ENCODE measurements at regions not wholly inside any gene's neighbourhood (a gene's known extent, or its start where the extent isn't known, plus 50 kb on each side); places are given as distances from the start of the nearest gene placed in this dataset.

DNA sequence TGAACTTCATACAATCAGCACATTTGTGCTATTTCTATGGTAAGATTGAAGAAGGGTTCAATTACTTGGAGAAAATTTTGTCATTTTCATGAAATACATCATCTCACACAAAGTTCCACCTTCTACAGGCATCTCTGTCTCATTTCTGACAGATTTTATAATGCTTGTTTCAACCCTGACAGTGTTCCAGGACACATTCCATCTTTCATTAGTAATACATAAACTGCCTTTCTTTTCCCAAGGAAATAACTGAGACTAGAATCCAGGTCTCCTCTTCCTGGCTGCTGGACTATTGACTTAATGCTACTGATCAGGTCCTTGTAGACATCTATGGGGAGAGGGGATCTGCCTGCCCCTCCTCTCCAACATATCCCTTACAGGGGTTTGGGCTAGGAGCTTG, 70.1 kb upstream of the PLPP4 start:
- no peak for DNase-seq

DNA sequence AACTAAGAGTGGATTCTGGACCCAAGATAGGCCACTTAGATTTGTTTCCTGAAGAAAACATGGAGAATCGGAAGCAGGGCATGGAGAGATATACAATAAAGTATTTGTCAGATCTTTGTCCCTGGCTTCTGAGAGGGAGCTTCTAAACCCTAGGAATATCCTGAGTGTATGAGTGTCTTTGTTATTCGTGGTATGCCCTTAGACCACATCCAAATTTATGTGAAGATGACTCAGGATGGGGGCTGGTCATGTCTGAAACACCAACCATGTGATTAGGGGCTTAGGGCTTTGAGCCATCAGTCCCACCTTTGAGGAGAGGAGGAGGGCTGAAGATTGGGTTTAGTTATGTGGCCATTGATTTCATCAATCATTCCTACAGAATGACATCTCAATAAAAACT, 69.7 kb upstream of the PLPP4 start:
- no peak for DNase-seq

DNA sequence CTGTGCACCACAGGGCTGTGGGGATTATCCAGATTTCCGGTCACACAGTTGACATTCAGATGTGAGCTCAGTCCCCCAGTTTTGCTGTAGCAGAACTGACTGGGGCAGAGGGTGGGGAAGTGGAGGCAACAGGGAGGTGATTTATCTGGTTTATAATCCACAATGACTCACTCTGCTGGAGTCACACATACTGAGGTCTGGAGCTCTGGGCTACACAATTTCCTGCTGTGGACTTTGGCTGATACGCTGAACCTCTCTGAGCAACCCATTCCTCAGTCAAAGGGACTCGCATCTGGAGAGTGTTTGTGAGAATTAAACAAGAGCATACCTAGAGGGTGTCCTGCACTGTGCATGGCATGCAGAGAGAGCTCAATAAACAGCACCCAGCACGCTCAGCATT, 64.8 kb upstream of the PLPP4 start:
- DNase-seq: no peak

DNA sequence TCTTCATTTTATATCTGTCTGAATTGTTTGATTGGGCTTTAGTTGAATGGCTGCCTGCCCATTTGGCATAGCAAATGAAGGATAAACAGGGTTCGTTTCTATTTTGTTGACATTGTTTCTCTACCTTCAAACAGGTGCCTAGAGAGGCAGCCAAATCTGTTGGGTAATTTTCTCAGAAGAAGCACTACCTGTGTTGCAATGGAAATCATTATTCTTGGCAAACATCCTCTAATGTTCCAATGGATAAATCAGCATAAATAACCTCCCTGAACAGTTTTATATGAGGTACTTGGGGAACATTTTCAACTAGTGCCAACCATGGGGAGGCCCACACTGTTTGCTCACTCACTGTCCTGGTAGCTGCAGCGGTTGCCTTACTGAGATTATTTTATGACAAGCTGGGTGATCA, 64.4 kb upstream of the PLPP4 start:
- peak; percentile 40 for DNase-seq

DNA sequence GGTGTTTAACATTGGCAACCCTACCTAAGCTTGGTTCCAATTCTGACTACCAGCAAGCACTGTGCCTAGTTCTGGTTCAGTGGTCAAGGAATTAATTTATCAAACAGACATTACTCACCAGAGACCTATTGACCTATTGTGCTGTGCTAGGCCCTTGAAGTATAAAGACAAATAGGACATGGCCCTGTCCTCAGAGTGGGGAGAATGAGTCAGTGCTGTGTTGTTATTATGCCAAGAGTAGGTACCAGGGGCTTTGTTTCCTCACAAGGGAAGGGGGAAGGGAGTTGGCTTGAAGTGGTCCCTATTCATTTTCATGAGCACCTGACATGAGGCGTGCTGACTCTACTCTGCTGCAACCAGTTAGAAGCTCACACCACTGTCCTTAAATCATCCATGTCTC, 62.6 kb upstream of the PLPP4 start:
- DNase-seq: no peak

DNA sequence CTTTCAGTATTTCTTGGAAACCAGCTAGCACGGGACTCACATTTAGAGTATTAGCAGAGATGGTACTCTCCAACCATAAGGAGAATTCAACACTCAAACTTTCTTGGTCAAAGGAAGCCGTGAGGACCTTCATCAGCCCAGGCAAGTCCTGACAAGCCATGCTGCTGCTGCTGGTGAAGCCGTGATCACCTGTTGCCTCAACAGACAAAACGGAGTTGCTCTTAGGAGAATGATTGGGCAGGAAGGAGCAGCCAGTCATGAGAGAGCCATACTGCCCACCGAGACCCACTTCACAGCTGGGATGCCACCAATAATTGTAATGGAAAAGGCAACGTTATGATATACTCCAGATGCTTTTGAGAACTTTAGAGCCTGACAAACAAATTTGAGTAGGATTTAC, 60.8 kb upstream of the PLPP4 start:
- no peak for DNase-seq

DNA sequence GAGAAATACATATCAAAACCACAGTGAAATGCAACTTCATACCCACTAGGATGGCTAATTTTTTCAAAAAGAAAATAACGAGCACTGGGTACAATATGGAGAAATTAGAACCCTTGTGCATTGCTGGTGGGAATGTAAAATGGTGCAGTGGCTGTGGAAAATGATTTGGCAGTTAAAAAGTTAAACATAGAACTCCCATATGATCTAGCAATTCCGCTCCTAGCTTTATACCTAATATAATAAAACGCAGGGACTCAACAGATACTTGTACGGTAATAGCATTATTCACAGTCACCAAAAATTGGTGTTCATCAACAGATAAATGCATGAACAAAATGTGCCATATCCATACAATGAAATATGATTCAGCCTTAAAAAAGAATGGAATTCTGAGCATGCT, 58.8 kb upstream of the PLPP4 start:
- DNase-seq: no peak

DNA sequence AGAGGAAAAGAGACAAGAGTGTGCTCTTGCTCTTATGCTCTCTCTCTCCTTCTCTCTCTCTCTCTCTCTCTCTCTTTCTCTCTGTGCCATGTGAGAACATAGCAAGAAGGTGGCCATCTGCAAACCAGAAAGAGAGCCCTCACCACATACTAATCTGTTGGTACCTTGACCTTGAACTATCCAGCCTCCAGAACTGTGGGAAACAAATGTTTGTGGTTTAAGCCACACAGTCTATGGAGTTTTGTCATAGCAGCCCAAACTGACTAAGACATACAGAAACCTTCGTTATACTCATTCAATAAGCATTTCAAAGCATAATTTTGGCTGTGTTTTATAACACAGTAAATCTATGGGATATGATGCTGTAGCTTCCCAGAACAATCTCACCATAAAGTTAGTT, 56.4 kb upstream of the PLPP4 start:
- no peak for DNase-seq

DNA sequence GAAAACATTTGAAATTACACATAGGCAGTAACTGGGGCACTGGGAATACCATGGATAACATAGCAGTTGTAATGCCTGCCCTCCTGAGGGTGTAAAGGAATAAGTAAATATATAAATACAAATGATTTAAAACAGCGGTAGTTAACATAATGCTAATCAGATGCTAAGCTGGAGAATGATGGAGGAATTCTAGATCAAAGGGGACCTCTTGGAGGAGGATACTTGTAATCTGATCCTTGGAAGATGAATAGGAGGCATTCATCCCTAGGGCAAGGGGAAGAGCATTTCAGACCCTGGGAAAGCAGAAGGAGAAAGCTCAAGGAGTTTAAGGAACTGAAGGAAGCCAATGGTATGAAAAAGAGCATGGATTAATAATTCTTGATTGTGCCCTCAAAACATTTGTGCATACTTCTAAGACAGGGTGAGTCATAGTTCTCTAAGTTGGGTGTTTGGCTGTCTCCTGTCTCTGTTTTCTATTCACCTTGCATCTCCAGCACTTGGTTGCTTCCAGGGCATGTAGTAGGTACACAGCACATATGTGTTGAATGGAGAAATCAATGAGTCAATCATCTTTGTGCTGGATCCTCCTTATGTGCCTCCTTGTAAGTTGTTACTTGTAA, 54.8 kb upstream of the PLPP4 start:
- no peak for DNase-seq

DNA sequence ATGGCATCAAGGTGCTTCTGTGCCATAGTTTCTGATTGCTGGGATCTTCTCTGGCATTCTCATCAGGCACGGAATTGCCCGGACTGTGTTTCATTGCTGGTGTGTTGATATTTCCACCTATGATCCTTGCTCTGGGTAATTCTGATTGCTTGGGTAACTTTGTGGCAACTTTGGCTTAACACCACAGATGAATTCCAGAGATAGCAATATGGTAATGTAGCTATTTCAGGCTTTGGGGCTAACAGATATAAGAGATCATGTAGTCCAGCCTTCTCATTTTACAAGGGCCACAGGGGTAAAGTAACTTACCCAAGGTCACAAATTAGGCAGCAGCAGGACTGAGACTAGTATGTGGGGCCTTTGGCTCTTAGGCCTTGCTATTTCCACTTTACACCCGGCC, 53.9 kb upstream of the PLPP4 start:
- DNase-seq: no peak

DNA sequence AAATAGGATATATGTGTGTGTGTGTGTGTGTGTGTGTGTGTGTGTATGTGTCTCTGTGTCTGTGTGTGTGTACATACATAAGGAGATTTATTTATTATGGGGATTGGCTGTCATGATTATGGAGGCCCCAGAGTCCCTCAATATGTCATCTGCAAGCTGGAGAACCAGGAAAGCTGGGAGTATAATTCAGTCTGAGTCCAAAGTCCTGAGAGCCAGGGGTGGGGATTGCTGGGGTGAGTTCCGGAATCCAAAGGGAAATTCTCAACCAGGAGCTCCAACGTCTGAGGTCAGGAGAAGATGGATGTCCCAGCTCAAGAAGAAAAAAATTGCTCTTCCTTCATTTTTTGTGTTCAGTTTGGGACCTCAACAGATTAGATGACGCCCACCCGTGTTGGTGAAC, 50.7 kb upstream of the PLPP4 start:
- no peak for DNase-seq
